ENCODE measurements at regions not wholly inside any gene's neighbourhood (a gene's known extent, or its start where the extent isn't known, plus 50 kb on each side); places are given as distances from the start of the nearest gene placed in this dataset.

DNA sequence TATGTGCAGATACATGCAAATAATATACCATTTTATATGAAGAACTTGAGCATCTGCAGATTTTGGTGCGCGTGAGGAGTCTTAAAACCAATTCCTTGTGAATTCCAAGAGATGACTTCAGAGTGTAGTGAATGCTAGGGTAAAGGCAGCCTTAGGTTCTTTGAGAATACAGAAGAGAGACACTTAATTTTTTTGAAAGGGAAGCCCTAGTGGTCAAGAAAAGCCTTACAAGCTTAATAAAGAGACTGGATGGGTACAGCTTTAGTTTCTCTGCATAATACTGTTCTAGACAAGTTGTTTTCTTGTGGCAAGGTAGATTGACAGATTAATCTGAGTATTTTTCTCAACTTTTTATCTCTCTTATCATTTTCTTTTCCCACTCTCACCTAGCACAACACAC is 636.5 kb downstream of the DNAJB9 start:
- Histone ChIP-seq H3K4me3 (no peak overlapping the region), H3K36me3 (ENCODE audit: insufficient read depth in 1 of 2, low read depth in 1 of 2) (no peaks in the 10 kb centered on the region), H3K9me3 (no peaks in the 10 kb centered on the region), H3K4me1 (no peaks in the 10 kb centered on the region), H3K27me3 (ENCODE audit: insufficient read depth in 3 of 3, low read length in 2 of 3) (no peaks in the 10 kb centered on the region), H3K27ac (no peak overlapping the region)
- DNase-seq (no peak), ATAC-seq (no peak)
- TF ChIP-seq, protein P1, sequence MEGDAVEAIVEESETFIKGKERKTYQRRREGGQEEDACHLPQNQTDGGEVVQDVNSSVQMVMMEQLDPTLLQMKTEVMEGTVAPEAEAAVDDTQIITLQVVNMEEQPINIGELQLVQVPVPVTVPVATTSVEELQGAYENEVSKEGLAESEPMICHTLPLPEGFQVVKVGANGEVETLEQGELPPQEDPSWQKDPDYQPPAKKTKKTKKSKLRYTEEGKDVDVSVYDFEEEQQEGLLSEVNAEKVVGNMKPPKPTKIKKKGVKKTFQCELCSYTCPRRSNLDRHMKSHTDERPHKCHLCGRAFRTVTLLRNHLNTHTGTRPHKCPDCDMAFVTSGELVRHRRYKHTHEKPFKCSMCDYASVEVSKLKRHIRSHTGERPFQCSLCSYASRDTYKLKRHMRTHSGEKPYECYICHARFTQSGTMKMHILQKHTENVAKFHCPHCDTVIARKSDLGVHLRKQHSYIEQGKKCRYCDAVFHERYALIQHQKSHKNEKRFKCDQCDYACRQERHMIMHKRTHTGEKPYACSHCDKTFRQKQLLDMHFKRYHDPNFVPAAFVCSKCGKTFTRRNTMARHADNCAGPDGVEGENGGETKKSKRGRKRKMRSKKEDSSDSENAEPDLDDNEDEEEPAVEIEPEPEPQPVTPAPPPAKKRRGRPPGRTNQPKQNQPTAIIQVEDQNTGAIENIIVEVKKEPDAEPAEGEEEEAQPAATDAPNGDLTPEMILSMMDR (IDR thresholded peaks at IDR 0.05): no peak
- 90 to 100% (median 95%) methylated on average over 2 of the region's 2 CpGs for WGBS, 3 donors
- intact Hi-C loops (cut with DNase I): no loop called here

DNA sequence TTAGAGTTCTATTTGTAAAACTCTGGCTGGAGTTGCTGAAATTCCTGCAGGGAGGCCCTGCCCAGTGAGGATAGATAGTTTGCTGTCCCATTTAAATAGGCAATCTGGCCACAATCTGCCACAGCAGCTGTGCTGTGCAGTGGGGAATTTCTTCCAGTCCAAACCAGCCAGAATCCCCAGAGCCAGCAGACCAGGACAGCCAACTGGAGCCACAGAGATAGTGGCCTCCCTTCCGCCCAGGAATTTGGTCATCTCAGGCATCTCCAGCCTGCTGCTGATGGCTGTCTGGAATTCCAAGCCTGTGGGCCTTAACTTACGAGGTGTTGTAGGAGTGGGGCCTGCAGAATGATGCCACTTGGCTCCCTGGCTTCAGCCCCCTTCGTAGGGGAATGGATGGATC is 643.4 kb downstream of the DNAJB9 start:
- Histone ChIP-seq H3K36me3 (ENCODE audit: insufficient read depth in 1 of 2, low read depth in 1 of 2) (no peaks in the 10 kb centered on the region), H3K4me3 (no peak overlapping the region), H3K9me3 (no peaks in the 10 kb centered on the region), H3K27me3 (ENCODE audit: insufficient read depth in 3 of 3, low read length in 2 of 3) (no peaks in the 10 kb centered on the region), H3K27ac (no peak overlapping the region), H3K4me1 (no peaks in the 10 kb centered on the region)
- intact Hi-C loops (cut with DNase I): no loop called here
- 36 to 47% (median 39%) methylated on average over 3 of the region's 3 CpGs for WGBS, 3 donors
- DNase-seq (no peak), ATAC-seq (no peak)
- TF ChIP-seq, protein P1 (IDR thresholded peaks at IDR 0.05): no peak

DNA sequence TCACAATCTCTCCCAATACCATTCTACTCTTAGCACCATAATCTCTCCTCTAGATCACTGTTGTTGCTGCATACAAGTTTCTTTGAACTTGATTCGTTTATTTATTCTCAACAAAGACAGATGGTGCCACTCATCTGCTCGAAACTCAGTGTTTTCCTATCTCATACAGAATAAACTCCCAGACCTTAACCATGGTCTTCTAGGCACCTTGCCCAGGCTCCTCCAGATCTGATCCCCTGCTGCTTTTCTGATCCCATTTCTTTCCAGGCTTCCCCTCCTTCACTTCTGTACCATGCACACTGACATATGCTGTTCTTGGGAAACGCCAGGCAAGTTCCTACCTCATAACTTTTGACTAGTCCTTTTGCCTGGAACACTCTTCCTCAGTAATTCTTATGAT is 645.7 kb downstream of the DNAJB9 start:
- Histone ChIP-seq H3K27ac (no peak overlapping the region), H3K36me3 (ENCODE audit: insufficient read depth in 1 of 2, low read depth in 1 of 2) (no peaks in the 10 kb centered on the region), H3K27me3 (ENCODE audit: insufficient read depth in 3 of 3, low read length in 2 of 3) (no peaks in the 10 kb centered on the region), H3K9me3 (no peaks in the 10 kb centered on the region), H3K4me3 (no peak overlapping the region), H3K4me1 (no peaks in the 10 kb centered on the region)
- WGBS, 3 donors: 52 to 71% (median 64%) methylated on average over 3 of the region's 3 CpGs
- no peak for DNase-seq
- ATAC-seq: no peak
- TF ChIP-seq, protein P1 (IDR thresholded peaks at IDR 0.05): no peak
- intact Hi-C loops (cut with DNase I): no loop called here

DNA sequence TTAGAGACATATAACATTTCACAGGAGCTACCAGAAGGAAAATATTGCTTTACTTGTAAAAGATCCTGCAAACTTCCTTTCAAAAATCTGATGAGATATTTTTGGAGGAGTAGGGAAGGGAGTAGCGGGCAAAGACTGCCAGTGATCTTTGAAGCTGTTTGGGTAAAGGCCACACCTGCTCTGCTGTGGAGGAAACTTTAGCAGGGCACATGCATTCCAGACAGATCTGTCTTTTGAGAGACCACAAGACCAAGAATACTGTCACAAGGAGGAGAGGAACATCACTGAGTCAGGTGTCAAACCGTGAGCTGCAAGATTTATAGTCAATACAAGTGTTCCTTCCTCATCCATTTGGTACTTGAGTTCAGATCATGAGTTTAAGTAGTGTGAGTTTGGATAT is 654.4 kb downstream of the DNAJB9 start:
- Histone ChIP-seq H3K4me3 (no peak overlapping the region), H3K36me3 (ENCODE audit: insufficient read depth in 1 of 2, low read depth in 1 of 2) (no peaks in the 10 kb centered on the region), H3K27ac (no peak overlapping the region), H3K4me1 (no peaks in the 10 kb centered on the region), H3K27me3 (ENCODE audit: insufficient read depth in 3 of 3, low read length in 2 of 3) (no peaks in the 10 kb centered on the region), H3K9me3 (no peaks in the 10 kb centered on the region)
- DNase-seq (no peak), ATAC-seq (no peak)
- intact Hi-C loops (cut with DNase I): no loop called here
- TF ChIP-seq, protein P1 (IDR thresholded peaks at IDR 0.05): no peak
- 52 to 73% (median 59%) methylated on average over 2 of the region's 2 CpGs for WGBS, 3 donors

DNA sequence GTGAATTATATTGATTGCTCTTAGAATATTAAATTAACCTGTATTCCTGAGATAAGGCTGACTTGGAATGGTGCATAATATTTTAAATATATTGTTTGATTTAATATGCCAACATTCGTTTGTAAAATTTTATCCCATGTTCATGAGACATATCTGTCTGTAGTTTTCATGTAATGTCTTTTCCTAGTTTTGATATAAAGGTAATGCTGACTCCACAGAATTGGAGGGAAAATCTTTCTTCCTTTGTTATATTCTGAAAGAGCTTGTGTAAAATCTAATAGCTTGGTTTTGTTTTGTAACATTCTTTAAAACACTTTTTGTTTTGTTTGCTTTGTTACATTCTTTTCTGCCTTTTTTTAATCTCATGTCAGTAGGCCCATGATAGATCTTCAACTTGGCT is 657.0 kb downstream of the DNAJB9 start:
- Histone ChIP-seq H3K36me3 (ENCODE audit: insufficient read depth in 1 of 2, low read depth in 1 of 2) (no peaks in the 10 kb centered on the region), H3K27me3 (ENCODE audit: insufficient read depth in 3 of 3, low read length in 2 of 3) (no peaks in the 10 kb centered on the region), H3K9me3 (no peaks in the 10 kb centered on the region), H3K4me3 (no peak overlapping the region), H3K27ac (no peak overlapping the region), H3K4me1 (no peaks in the 10 kb centered on the region)
- no peak for DNase-seq
- ATAC-seq: no peak
- intact Hi-C loops (cut with DNase I): no loop called here
- 55 to 75% (median 56%) methylated on average over 1 of the region's 1 CpG for WGBS, 3 donors
- TF ChIP-seq, protein P1 (IDR thresholded peaks at IDR 0.05): no peak
